Peyer's patch (tissue), 4 donors: ENCODE measurements at regions not wholly inside any gene's neighbourhood (a gene's known extent, or its start where the extent isn't known, plus 50 kb on each side); places are given as distances from the start of the nearest gene placed in this dataset.

Source experiments
- DNase-seq, 3 donors: peaks; one replicate each; pipeline ENCODE4 v3.0.0-alpha.2; 2017 to 2019
- H3K27ac ChIP-seq, 4 donors: fragments of 200-600 bp; sonication (generic); one replicate each; pipeline ENCODE4 v1.5.1; 2016 to 2019
- H3K27me3 ChIP-seq, 2 donors: fragments of 200-600 bp; sonication (generic); one replicate each; pipeline ENCODE4 v1.5.1; 2019
- H3K36me3 ChIP-seq, 3 donors: fragments of 200-600 bp; sonication (generic); one replicate each; pipeline ENCODE4 v1.5.1; 2016 to 2019
- H3K4me1 ChIP-seq, 4 donors: fragments of 200-600 bp; sonication (generic); one replicate each; pipeline ENCODE4 v1.5.1; 2016 to 2019
- H3K4me3 ChIP-seq, 4 donors: fragments of 200-600 bp; sonication (generic); 1 replicate in 3 of 4; 2 replicates in 1 of 4; pipeline ENCODE4 v1.5.1; 2016 to 2019; ENCODE audit warnings: mild to moderate bottlenecking in 1 of 4
- H3K9me3 ChIP-seq, 4 donors: fragments of 200-600 bp; sonication (generic); one replicate each; pipeline ENCODE4 v1.5.1; 2016 to 2019; ENCODE audit warnings: mild to moderate bottlenecking in 1 of 4
- POLR2A ChIP-seq, 2 donors: fragments of 450-650 bp; IDR thresholded peaks; one replicate each; pipeline ENCODE4 v1.5.1; 2017; ENCODE audit warnings: antibody characterized with exemption in 2 of 2, mild to moderate bottlenecking in 2 of 2, moderate library complexity in 2 of 2
- TF ChIP-seq, protein P1 (sequence below), 6 experiments: fragments of 450-650 bp in 4 of 6; fragments of 200-600 bp in 2 of 6; sonication (generic) in 1 of 6; IDR thresholded peaks; one replicate each; pipeline ENCODE4 v1.5.1; 2017 to 2019; ENCODE audit warnings: antibody characterized with exemption in 6 of 6, mild to moderate bottlenecking in 3 of 6, moderate library complexity in 1 of 6

DNA sequence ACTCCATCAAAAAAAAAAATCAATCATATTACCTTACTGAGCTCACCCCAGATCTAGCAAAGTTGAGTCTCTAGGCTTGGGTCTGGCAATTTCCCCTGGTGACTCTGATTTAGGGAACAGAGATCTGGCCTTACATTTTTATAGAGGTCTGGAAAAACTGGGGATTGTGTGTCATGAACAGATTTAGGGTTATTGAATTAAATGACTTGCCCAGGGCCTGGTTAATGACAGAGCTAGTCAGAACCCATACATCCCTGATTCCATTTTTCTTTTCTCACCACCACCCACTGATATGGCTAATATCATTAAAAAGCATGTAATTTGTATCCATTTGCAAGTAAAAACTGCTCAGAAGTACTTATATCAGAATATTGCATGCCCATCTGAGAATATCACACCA, 163.4 kb upstream of the OGFRL1 start:
- Histone ChIP-seq H3K27ac (no peak overlapping the region), H3K4me1 (no peaks in the 10 kb centered on the region), H3K27me3 (no peaks in the 10 kb centered on the region), H3K9me3 (no peaks in the 10 kb centered on the region), H3K4me3 (no peak overlapping the region), H3K36me3 (no peaks in the 10 kb centered on the region)
- no peak for DNase-seq
- TF ChIP-seq, protein P1, sequence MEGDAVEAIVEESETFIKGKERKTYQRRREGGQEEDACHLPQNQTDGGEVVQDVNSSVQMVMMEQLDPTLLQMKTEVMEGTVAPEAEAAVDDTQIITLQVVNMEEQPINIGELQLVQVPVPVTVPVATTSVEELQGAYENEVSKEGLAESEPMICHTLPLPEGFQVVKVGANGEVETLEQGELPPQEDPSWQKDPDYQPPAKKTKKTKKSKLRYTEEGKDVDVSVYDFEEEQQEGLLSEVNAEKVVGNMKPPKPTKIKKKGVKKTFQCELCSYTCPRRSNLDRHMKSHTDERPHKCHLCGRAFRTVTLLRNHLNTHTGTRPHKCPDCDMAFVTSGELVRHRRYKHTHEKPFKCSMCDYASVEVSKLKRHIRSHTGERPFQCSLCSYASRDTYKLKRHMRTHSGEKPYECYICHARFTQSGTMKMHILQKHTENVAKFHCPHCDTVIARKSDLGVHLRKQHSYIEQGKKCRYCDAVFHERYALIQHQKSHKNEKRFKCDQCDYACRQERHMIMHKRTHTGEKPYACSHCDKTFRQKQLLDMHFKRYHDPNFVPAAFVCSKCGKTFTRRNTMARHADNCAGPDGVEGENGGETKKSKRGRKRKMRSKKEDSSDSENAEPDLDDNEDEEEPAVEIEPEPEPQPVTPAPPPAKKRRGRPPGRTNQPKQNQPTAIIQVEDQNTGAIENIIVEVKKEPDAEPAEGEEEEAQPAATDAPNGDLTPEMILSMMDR (IDR thresholded peaks at IDR 0.05): no peak
- no peak for TF ChIP-seq POLR2A (IDR thresholded peaks at IDR 0.05)

DNA sequence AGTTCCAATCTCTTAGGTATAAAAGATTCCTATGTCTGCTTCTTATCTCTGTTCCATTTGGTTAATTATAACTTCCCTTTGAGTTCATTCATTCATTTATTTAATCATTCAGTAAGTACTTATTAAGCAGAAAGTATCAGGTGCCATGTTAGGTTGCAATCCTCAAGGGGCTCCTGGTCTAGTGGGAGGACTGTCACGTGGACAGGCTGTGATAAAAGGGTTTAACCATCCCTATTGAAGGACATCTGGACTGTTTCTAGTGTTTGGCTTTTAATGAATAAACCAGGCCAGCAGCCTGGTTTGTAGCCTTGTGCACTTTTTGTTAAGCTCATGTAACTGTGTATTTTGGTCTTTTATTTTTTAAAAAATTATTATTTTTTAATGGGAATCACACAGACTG, 162.1 kb upstream of the OGFRL1 start:
- TF ChIP-seq, protein P1 (IDR thresholded peaks at IDR 0.05): no peak
- TF ChIP-seq POLR2A (IDR thresholded peaks at IDR 0.05): no peak
- Histone ChIP-seq H3K27ac (no peak overlapping the region), H3K9me3 (no peaks in the 10 kb centered on the region), H3K27me3 (no peaks in the 10 kb centered on the region), H3K36me3 (no peaks in the 10 kb centered on the region), H3K4me3 (no peak overlapping the region), H3K4me1 (no peaks in the 10 kb centered on the region)
- no peak for DNase-seq

DNA sequence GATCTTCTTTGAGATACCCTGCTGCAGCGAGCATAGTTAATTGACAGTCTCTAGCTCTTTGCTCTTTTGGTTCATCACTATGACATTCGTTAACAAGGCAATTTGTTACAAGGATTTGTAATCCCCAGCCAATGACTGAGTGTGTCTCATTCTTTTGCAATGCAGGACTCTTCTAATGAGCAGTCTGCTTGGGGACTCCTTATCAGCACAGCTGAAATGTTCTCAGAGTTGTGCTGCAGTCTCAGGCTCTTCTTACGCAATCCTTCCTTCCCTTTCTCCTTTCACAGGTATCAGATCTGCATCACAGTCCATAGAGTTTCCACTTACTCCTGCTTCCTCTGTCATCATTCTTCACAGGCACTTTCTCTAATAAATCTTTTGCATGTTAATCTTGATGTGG, 161.2 kb upstream of the OGFRL1 start:
- Histone ChIP-seq H3K27ac (no peak overlapping the region), H3K4me3 (no peak overlapping the region), H3K27me3 (no peaks in the 10 kb centered on the region), H3K36me3 (no peaks in the 10 kb centered on the region), H3K4me1 (no peaks in the 10 kb centered on the region), H3K9me3 (no peaks in the 10 kb centered on the region)
- no peak for DNase-seq
- TF ChIP-seq POLR2A (IDR thresholded peaks at IDR 0.05): no peak
- TF ChIP-seq, protein P1 (IDR thresholded peaks at IDR 0.05): no peak

GRCh38 chr6:71130277-71130676, 158.3 kb upstream of the OGFRL1 start:
- H3K9me3 ChIP-seq: no peaks in the 10 kb centered on the region
- H3K27ac ChIP-seq: no peak overlapping the region
- H3K27me3 ChIP-seq: no peaks in the 10 kb centered on the region
- TF ChIP-seq POLR2A (IDR thresholded peaks at IDR 0.05): no peak
- TF ChIP-seq, protein P1 (IDR thresholded peaks at IDR 0.05): no peak
- no peak for DNase-seq
- no peaks in the 10 kb centered on the region for H3K36me3 ChIP-seq
- H3K4me3 ChIP-seq: no peak overlapping the region
- H3K4me1 ChIP-seq: no peaks in the 10 kb centered on the region

DNA sequence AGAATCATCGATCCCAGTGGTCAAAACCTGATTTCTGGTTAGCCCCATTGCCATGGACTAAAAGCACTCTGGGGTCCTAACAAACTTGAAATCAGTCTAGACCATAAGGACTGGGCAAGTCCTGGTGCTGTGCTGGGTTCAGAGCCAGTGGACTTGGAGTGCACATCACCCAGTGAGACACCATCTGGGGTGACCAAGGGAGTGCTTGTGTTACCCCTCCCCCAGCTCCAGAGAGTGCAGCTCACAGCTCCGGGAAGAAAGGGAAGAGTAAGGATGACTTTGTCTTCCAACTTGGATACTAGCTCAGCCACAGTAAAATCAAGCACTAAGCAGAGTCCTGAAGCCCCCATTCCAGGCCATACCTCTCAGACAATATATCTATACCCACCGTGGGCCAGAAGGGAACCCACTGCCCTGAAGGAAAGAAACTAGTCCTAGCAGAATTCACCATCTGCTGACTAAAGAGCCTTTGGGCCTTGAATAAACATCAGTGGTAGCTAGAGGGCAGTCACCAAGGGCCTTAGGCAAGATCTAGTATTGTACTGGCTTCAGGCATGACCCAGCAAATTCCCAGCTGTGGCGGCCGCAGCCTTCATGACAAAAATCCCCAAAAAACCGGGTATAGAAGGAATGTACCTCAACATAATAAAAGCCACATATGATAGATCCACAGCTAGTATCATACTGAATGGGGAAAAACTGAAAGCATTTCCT, 153.5 kb upstream of the OGFRL1 start:
- H3K4me3 ChIP-seq: no peak overlapping the region
- no peaks in the 10 kb centered on the region for H3K9me3 ChIP-seq
- H3K27ac ChIP-seq: no peak overlapping the region
- no peaks in the 10 kb centered on the region for H3K4me1 ChIP-seq
- H3K27me3 ChIP-seq: no peaks in the 10 kb centered on the region
- no peak for DNase-seq
- no peaks in the 10 kb centered on the region for H3K36me3 ChIP-seq
- TF ChIP-seq, protein P1 (IDR thresholded peaks at IDR 0.05): no peak
- no peak for TF ChIP-seq POLR2A (IDR thresholded peaks at IDR 0.05)

- no peak overlapping the region for H3K27ac ChIP-seq
- H3K9me3 ChIP-seq: no peaks in the 10 kb centered on the region
- H3K27me3 ChIP-seq: no peaks in the 10 kb centered on the region
- DNase-seq: no peak
- H3K36me3 ChIP-seq: no peaks in the 10 kb centered on the region
- no peaks in the 10 kb centered on the region for H3K4me1 ChIP-seq
- TF ChIP-seq, protein P1 (IDR thresholded peaks at IDR 0.05): no peak
- no peak for TF ChIP-seq POLR2A (IDR thresholded peaks at IDR 0.05)
- H3K4me3 ChIP-seq: no peak overlapping the region
Measured at GRCh38 chr6:71137973-71138372, 150.6 kb upstream of the OGFRL1 start.
